Testis (tissue), 2 donors: ENCODE measurements at regions not wholly inside any gene's neighbourhood (a gene's known extent, or its start where the extent isn't known, plus 50 kb on each side); places are given as distances from the start of the nearest gene placed in this dataset.

Source experiments
- DNase-seq: peaks from one replicate; pipeline ENCODE4 v3.0.0-alpha.2; 2019
- H3K27ac ChIP-seq, 2 donors: fragments of 200-600 bp; sonication (generic); one replicate each; pipeline ENCODE4 v1.5.1; 2019
- H3K27me3 ChIP-seq: fragments of 200-600 bp; sonication (generic); one replicate; pipeline ENCODE4 v1.5.1; 2019
- H3K36me3 ChIP-seq: fragments of 200-600 bp; sonication (generic); one replicate; pipeline ENCODE4 v1.5.1; 2017; ENCODE audit warnings: low read depth; ENCODE audit errors: missing control alignments
- H3K4me1 ChIP-seq: fragments of 200-600 bp; sonication (generic); one replicate; pipeline ENCODE4 v1.5.1; 2019
- H3K4me3 ChIP-seq, 2 donors: fragments of 200-600 bp; sonication (generic); one replicate each; pipeline ENCODE4 v1.5.1; 2017 to 2019
- H3K9me3 ChIP-seq: fragments of 200-600 bp; sonication (generic); one replicate; pipeline ENCODE4 v1.5.1; 2017
- CTCF ChIP-seq, 3 experiments: fragments of 450-650 bp in 2 of 3; fragments of 200-600 bp in 1 of 3; sonication (generic) in 1 of 3; IDR thresholded peaks; one replicate each; pipeline ENCODE4 v1.5.1; 2016 to 2019; ENCODE audit warnings: antibody characterized with exemption in 3 of 3, mild to moderate bottlenecking in 2 of 3, moderate library complexity in 1 of 3
- POLR2A ChIP-seq: fragments of 450-650 bp; IDR thresholded peaks from one replicate; pipeline ENCODE4 v1.6.1; 2017; ENCODE audit warnings: antibody characterized with exemption, mild to moderate bottlenecking, moderate library complexity
- WGBS, 2 donors: methylation state at CpG; one replicate each; pipeline ENCODE4 v1.1.5; 2018; 5-methylcytosine and 5-hydroxymethylcytosine counted together
- intact Hi-C: fragments of 100-400 bp; cut with DNase I; formaldehyde crosslinking; loops from one replicate; pipeline ENCODE4 v1.15.1; 2023; ENCODE audit warnings: low total_unique reads

- intact Hi-C loops, result no loop called here
- DNase-seq, result no peak
- 88 to 89% methylated on average over 2 of the region's 2 CpGs for WGBS, 2 donors
- Histone ChIP-seq H3K27ac (no peak overlapping the region), H3K4me1 (no peaks in the 10 kb centered on the region), H3K4me3 (no peak overlapping the region), H3K9me3 (no peaks in the 10 kb centered on the region), H3K36me3 (no peaks in the 10 kb centered on the region), H3K27me3 (no peaks in the 10 kb centered on the region)
- TF ChIP-seq POLR2A, result no peak
- TF ChIP-seq CTCF (IDR thresholded peaks at IDR 0.05), result no peak
Measured at GRCh38 chr3:30470496-30470895, 135.9 kb upstream of the TGFBR2 start.

- no peaks in the 10 kb centered on the region for H3K4me1 ChIP-seq
- 70 to 83% methylated on average over 2 of the region's 2 CpGs for WGBS, 2 donors
- no peak for DNase-seq
- no peak for TF ChIP-seq CTCF (IDR thresholded peaks at IDR 0.05)
- no peak for TF ChIP-seq POLR2A
- H3K36me3 ChIP-seq, result no peaks in the 10 kb centered on the region
- intact Hi-C loops, result no loop called here
- H3K4me3 ChIP-seq, result no peak overlapping the region
- H3K9me3 ChIP-seq, result no peaks in the 10 kb centered on the region
- no peak overlapping the region for H3K27ac ChIP-seq
- no peaks in the 10 kb centered on the region for H3K27me3 ChIP-seq
Measured at GRCh38 chr3:30471066-30471465, 135.3 kb upstream of the TGFBR2 start.

GRCh38 chr3:30471796-30472489 is 134.5 kb upstream of the TGFBR2 start:
- intact Hi-C loops, result no loop called here
- H3K27me3 ChIP-seq, result no peaks in the 10 kb centered on the region

GRCh38 chr3:30473374-30474051 is 132.9 kb upstream of the TGFBR2 start:
- WGBS, 2 donors, result 91 to 93% methylated on average over 3 of the region's 3 CpGs
- Histone ChIP-seq H3K36me3 (no peaks in the 10 kb centered on the region), H3K9me3 (no peaks in the 10 kb centered on the region), H3K27me3 (no peaks in the 10 kb centered on the region), H3K27ac (no peak overlapping the region), H3K4me1 (no peaks in the 10 kb centered on the region), H3K4me3 (no peak overlapping the region)
- intact Hi-C loops, result no loop called here
- no peak for DNase-seq
- TF ChIP-seq POLR2A (no peak), CTCF (IDR thresholded peaks at IDR 0.05) (no peak)

More at GRCh38 chr3:30471796-30472489, 134.5 kb upstream of the TGFBR2 start:
- no peak overlapping the region for H3K4me3 ChIP-seq
- H3K9me3 ChIP-seq, result no peaks in the 10 kb centered on the region
- H3K27ac ChIP-seq, result no peak overlapping the region
- no peaks in the 10 kb centered on the region for H3K36me3 ChIP-seq
- no peak for TF ChIP-seq POLR2A
- no peak for TF ChIP-seq CTCF (IDR thresholded peaks at IDR 0.05)
- no peaks in the 10 kb centered on the region for H3K4me1 ChIP-seq
- no peak for DNase-seq

GRCh38 chr3:30474371-30474770 is 132.0 kb upstream of the TGFBR2 start:
- DNase-seq, result no peak
- Histone ChIP-seq H3K4me3 (no peak overlapping the region), H3K36me3 (no peaks in the 10 kb centered on the region), H3K9me3 (no peaks in the 10 kb centered on the region), H3K27ac (no peak overlapping the region), H3K4me1 (no peaks in the 10 kb centered on the region), H3K27me3 (no peaks in the 10 kb centered on the region)
- 88 to 92% methylated on average over 1 of the region's 1 CpG for WGBS, 2 donors
- TF ChIP-seq CTCF (IDR thresholded peaks at IDR 0.05), result no peak
- intact Hi-C loops, result no loop called here
